Stimulated activated CD4-positive, alpha-beta T cell treated with anti-CD3 and anti-CD28 coated beads, TNF-alpha, amount 100 ng/mL, for 1 hour (primary cell): ENCODE measurements at regions not wholly inside any gene's neighbourhood (a gene's known extent, or its start where the extent isn't known, plus 50 kb on each side); places are given as distances from the start of the nearest gene placed in this dataset.

Source experiments
- DNase-seq, 3 donors: peaks; one replicate each; pipeline ENCODE4 v3.0.0-alpha.2; 2020; ENCODE audit warnings: low read depth in 3 of 3, low spot score in 1 of 3

- DNase-seq, result no peak
Measured at GRCh38 chr14:21723431-21724045, 49.9 kb upstream of the OR4E1 start.
